Progenitor cell of endocrine pancreas (in vitro differentiated cells): ENCODE measurements at regions not wholly inside any gene's neighbourhood (a gene's known extent, or its start where the extent isn't known, plus 50 kb on each side); places are given as distances from the start of the nearest gene placed in this dataset.

Source experiments
- DNase-seq: peaks from one replicate; pipeline ENCODE4 v3.0.0; 2021; ENCODE audit warnings: low spot score; ENCODE audit not compliant: unreplicated experiment
- H3K27ac Mint-ChIP-seq: 2 replicates; pipeline ENCODE4 v1.8.0; 2021; ENCODE audit warnings: mild to moderate bottlenecking, moderate library complexity, mixed read lengths
- H3K27me3 Mint-ChIP-seq: 2 replicates; pipeline ENCODE4 v1.8.0; 2021; ENCODE audit warnings: mixed read lengths
- H3K36me3 Mint-ChIP-seq: 2 replicates; pipeline ENCODE4 v1.8.0; 2022; ENCODE audit warnings: mixed read lengths; ENCODE audit not compliant: insufficient read depth
- H3K4me1 Mint-ChIP-seq: 2 replicates; pipeline ENCODE4 v1.8.0; 2021; ENCODE audit warnings: low read depth, mixed read lengths
- H3K4me3 Mint-ChIP-seq: 2 replicates; pipeline ENCODE4 v1.8.0; 2021; ENCODE audit warnings: low read depth, mild to moderate bottlenecking, moderate library complexity, mixed read lengths
- H3K9me3 Mint-ChIP-seq: 2 replicates; pipeline ENCODE4 v1.8.0; 2021; ENCODE audit warnings: low read depth, mixed read lengths
- CTCF ChIP-seq: fragments of 200-600 bp; sonication (generic); IDR thresholded peaks from one replicate; pipeline ENCODE4 v1.5.0; 2021; ENCODE audit warnings: antibody characterized with exemption, mild to moderate bottlenecking; ENCODE audit not compliant: unreplicated experiment

DNA sequence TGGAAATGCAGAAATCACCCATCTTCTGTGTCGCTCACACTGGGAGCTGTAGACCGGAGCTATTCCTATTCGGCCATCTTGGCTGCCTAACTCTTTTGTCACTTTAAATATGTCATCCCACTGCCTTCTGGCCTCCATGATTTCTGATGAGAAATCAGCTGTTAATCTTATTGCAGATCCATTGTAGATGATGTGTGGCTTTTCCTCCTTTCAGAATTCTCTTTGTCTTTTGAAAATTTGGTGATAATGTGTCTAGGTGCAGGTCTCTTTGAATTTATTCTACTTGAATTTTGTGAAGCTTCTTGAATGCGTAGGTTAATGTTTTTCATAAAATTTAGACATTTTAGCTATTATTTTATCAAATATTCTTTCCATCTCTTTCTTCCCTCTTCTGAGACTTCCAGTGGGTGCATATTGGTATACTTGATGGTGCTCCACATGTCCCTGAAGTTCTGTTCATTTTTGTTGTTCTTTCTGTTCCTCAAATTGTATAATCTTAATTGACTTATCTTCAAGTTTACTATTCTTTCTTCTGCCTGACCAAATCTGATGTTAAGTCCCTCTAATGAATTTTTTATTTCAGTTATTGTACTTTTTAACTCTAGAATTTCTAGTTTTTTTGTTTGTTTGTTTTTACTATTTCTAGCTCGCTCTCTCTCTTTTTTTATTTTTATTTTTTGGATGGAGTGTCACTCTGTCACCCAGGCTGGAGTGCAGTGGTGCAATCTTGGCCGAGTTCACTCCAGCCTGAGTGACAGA is 90.8 kb upstream of the DLX2 start:
- H3K36me3 Mint-ChIP-seq, result peaks cover 8% of the 10 kb centered on the region
- no peak for TF ChIP-seq CTCF
- DNase-seq, result no peak
- no peaks in the 10 kb centered on the region for H3K4me1 Mint-ChIP-seq
- no peak overlapping the region for H3K4me3 Mint-ChIP-seq
- H3K27me3 Mint-ChIP-seq, result no peaks in the 10 kb centered on the region
- H3K9me3 Mint-ChIP-seq, result peaks cover 31% of the 10 kb centered on the region
- no peak overlapping the region for H3K27ac Mint-ChIP-seq

GRCh38 chr2:172195836-172196376 is 93.2 kb upstream of the DLX2 start:
- no peak overlapping the region for H3K27ac Mint-ChIP-seq
- peaks cover 36% of the 10 kb centered on the region for H3K9me3 Mint-ChIP-seq
- H3K36me3 Mint-ChIP-seq, result peaks cover 8% of the 10 kb centered on the region
- DNase-seq, result no peak
- TF ChIP-seq CTCF, result no peak
- no peaks in the 10 kb centered on the region for H3K4me1 Mint-ChIP-seq
- H3K4me3 Mint-ChIP-seq, result no peak overlapping the region
- no peaks in the 10 kb centered on the region for H3K27me3 Mint-ChIP-seq

DNA sequence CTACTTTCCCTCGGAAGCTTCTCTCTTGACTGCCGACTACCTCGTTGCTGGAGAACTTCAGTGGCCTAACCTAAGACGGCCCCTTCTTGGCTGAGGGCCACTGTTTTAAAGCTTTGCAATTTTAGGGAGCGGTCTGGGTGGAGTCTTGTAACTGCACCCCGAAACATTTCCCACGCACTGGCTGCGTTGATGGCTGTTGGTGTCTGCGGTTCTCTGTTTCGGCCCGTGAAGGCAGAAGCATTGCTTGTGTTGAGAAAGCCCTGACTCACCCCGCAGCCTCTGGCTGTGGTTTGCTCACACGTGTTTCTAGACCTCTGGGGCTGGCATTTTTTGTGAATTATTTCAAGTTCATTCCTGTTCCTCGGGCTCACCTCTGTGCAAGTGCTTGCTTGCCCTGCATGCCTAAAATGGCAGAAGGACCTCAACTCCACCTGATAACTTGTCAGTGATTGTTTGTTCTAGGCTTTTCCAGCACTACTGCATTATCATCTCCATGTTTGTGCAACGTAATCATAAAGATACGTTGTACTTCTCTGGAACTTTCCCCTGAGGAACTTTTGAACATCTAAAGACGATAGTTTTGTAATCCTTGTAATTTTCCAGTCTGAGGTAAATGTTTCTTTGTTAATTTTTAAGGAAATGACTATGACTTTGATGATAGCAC is 94.2 kb upstream of the DLX2 start:
- DNase-seq, result no peak
- peaks cover 32% of the 10 kb centered on the region for H3K9me3 Mint-ChIP-seq

DNA sequence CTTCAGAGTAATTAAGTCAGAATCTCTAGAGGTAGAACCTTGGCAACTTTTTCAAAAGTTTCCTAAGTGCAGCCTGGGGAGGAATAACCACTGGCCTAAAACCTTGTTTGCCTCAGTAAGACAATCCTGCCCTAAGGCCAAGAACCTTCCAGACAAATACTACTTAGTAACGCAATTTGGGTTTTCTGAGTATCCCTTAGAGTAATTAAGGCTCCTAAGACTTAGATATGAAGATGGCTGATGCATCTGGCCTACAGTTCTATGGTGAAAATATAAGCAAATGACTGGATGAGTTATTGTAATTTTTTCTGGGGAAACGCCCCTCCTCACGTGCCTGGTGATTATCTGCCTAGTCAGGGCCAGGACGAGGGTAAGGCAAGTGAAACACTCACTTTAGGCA is 95.7 kb upstream of the DLX2 start:
- no peak for TF ChIP-seq CTCF
- H3K27me3 Mint-ChIP-seq, result no peaks in the 10 kb centered on the region
- peaks cover 25% of the 10 kb centered on the region for H3K9me3 Mint-ChIP-seq
- no peak for DNase-seq
- H3K4me1 Mint-ChIP-seq, result no peaks in the 10 kb centered on the region
- H3K36me3 Mint-ChIP-seq, result peaks cover 5% of the 10 kb centered on the region
- no peak overlapping the region for H3K27ac Mint-ChIP-seq
- no peak overlapping the region for H3K4me3 Mint-ChIP-seq

More for the DNA sequence above, 94.2 kb upstream of the DLX2 start:
- TF ChIP-seq CTCF, result no peak
- no peaks in the 10 kb centered on the region for H3K4me1 Mint-ChIP-seq
- H3K27ac Mint-ChIP-seq, result no peak overlapping the region
- H3K27me3 Mint-ChIP-seq, result no peaks in the 10 kb centered on the region
- H3K4me3 Mint-ChIP-seq, result no peak overlapping the region
- H3K36me3 Mint-ChIP-seq, result peaks cover 8% of the 10 kb centered on the region

DNA sequence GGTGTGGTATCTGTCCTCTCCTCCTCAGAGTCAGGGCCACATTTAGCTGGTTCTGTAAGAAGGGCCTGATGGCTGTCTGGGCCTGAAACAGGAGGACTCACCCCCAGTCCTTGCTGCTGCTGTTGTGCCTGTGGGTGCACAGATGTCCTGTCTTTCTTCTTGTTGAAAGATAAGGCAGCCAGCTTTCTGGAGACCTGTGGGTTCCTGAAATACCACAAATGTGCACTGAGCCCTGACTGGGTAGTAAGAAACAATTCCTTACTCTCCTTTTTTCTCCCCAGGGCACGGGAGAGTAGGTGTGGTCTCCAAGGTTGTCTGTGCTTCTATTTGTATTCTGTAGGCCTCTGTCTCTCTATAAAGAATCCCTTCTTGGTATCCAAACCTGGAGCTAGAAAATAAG is 96.2 kb upstream of the DLX2 start:
- Mint-ChIP-seq H3K36me3 (peaks cover 2% of the 10 kb centered on the region), H3K9me3 (peaks cover 21% of the 10 kb centered on the region), H3K4me1 (no peaks in the 10 kb centered on the region), H3K27ac (no peak overlapping the region), H3K27me3 (no peaks in the 10 kb centered on the region), H3K4me3 (no peak overlapping the region)
- no peak for TF ChIP-seq CTCF
- DNase-seq, result no peak
